ENCODE measurements at regions not wholly inside any gene's neighbourhood (a gene's known extent, or its start where the extent isn't known, plus 50 kb on each side); places are given as distances from the start of the nearest gene placed in this dataset.

DNA sequence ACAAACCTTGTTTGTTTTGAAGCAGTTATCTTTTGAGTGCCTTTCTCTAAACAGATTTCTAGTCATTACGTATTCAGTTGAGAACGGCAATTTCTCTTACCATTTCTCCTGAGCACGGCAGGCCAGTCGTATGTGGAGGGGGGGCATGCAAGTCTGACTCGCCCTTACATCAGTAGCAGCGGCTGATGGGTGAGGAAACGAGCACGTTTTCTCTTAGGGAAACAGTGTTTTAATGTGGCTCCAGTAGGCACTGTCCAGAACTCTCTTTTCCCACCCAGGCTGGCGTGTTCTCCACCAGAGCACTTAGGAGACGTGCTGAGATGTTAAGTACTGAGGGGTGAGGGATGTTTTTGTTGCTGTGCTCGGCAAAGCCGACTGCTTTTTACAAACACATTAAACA is 240.5 kb downstream of the STIM2 start:
- H3K9me3 ChIP-seq = no peaks in the 10 kb centered on the region
- no peaks in the 10 kb centered on the region for H3K4me1 ChIP-seq
- peaks cover 0 to 28% (median 0%) of the 10 kb centered on the region in 4 donors for H3K27me3 ChIP-seq
- TF ChIP-seq, protein P1, sequence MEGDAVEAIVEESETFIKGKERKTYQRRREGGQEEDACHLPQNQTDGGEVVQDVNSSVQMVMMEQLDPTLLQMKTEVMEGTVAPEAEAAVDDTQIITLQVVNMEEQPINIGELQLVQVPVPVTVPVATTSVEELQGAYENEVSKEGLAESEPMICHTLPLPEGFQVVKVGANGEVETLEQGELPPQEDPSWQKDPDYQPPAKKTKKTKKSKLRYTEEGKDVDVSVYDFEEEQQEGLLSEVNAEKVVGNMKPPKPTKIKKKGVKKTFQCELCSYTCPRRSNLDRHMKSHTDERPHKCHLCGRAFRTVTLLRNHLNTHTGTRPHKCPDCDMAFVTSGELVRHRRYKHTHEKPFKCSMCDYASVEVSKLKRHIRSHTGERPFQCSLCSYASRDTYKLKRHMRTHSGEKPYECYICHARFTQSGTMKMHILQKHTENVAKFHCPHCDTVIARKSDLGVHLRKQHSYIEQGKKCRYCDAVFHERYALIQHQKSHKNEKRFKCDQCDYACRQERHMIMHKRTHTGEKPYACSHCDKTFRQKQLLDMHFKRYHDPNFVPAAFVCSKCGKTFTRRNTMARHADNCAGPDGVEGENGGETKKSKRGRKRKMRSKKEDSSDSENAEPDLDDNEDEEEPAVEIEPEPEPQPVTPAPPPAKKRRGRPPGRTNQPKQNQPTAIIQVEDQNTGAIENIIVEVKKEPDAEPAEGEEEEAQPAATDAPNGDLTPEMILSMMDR (IDR thresholded peaks at IDR 0.05) = no peak
- no peak for TF ChIP-seq POLR2A (IDR thresholded peaks at IDR 0.05)
- DNase-seq = no peak
- no peaks in the 10 kb centered on the region for H3K36me3 ChIP-seq
- intact Hi-C loops (cut with DNase I) = no loop called here
- H3K27ac ChIP-seq = no peak overlapping the region
- 55 to 59% methylated on average over 11 to 12 of the region's 12 CpGs for WGBS, 2 donors
- no peak overlapping the region for H3K4me3 ChIP-seq

DNA sequence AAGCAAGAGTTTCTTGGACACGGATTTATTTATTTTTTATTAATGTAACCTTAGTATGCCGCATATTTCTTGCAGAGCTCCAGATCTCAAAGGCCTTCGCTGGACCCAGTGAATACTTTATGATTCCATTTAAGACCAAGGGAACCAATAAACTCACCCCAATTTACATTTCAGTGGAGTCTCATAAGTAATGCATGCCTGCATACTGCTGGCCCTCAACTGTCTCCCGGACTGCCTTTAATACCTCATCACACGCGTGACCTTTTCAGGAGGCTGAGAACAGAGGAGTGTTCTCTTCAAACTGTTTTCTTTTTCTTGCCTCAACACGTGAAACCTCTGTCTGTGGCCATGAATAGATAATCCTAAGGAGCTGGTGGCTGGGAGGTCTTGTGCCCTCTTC is 240.9 kb downstream of the STIM2 start:
- no peak for TF ChIP-seq POLR2A (IDR thresholded peaks at IDR 0.05)
- TF ChIP-seq, protein P1 (IDR thresholded peaks at IDR 0.05) = no peak
- intact Hi-C loops (cut with DNase I) = no loop called here
- no peaks in the 10 kb centered on the region for H3K9me3 ChIP-seq
- H3K27ac ChIP-seq = no peak overlapping the region
- H3K4me3 ChIP-seq = no peak overlapping the region
- peaks cover 0 to 28% (median 0%) of the 10 kb centered on the region in 4 donors for H3K27me3 ChIP-seq
- no peaks in the 10 kb centered on the region for H3K36me3 ChIP-seq
- H3K4me1 ChIP-seq = no peaks in the 10 kb centered on the region
- 70 to 75% methylated on average over 7 of the region's 7 CpGs for WGBS, 2 donors
- DNase-seq = no peak

DNA sequence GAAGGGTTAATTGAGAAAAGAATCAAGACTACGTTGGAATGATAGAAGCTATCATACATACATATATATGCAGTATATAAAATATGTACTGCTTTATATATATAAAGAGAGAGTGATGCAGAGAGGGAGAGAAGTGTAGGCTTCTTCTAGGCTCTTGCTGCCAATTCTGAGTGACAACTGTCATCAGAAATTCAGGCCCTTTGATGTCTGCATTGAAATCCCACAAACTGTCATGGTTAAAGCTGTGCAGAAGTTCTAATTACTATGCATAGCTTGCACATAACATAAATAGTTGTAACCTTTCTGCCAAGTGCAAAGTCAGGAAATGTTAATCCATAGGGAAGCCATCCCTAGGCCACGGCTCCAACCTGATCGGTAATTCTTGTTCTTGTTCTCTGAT is 251.0 kb downstream of the STIM2 start:
- 52 to 61% methylated on average over 3 of the region's 3 CpGs for WGBS, 2 donors
- no peak overlapping the region for H3K27ac ChIP-seq
- no peak overlapping the region for H3K4me3 ChIP-seq
- no peaks in the 10 kb centered on the region for H3K27me3 ChIP-seq
- H3K4me1 ChIP-seq = no peaks in the 10 kb centered on the region
- H3K9me3 ChIP-seq = no peaks in the 10 kb centered on the region
- TF ChIP-seq, protein P1 (IDR thresholded peaks at IDR 0.05) = no peak
- TF ChIP-seq POLR2A (IDR thresholded peaks at IDR 0.05) = no peak
- intact Hi-C loops (cut with DNase I) = no loop called here
- no peak for DNase-seq
- H3K36me3 ChIP-seq = no peaks in the 10 kb centered on the region

DNA sequence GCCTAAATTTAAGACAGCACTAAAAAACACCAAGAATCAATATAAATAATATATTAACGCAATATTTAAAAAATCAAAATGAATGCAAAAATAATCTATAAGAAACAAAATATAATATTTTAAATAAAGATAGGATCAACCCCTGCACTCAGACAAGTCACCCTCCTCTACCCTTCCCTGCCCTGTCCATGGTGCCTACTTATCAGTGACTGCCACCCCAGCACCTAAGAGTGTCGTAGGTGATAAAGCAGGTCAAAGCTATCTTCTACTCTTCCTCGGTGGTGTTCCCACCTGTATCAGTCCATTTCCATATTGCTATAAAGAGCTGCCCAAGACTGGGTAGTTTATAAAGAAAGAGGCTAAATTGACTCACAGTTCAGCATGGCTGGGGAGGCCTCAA is 251.9 kb downstream of the STIM2 start:
- 78 to 81% methylated on average over 3 of the region's 3 CpGs for WGBS, 2 donors
- no peaks in the 10 kb centered on the region for H3K9me3 ChIP-seq

DNA sequence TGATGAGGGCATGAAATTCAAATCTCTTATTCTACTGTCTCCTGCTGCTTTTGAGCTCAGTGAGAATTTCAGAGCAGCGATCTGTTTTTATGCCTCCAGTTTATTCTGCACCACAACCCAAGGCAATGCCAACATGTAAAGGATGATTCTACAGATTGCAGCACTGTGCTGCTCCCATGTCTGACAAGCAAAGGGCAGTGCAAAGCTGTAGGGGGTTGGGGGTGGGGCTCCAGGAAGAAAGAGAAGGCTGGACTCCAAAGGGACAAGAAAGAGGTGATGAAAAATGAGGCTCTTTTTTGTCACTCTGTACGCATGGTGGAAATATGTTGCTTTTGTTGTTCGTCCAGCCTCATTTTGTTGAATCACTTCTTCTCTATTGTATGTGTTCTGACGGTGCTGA is 254.6 kb downstream of the STIM2 start:
- intact Hi-C loops (cut with DNase I) = no loop called here
- Histone ChIP-seq H3K4me1 (no peaks in the 10 kb centered on the region), H3K36me3 (no peaks in the 10 kb centered on the region), H3K27me3 (no peaks in the 10 kb centered on the region), H3K4me3 (no peak overlapping the region), H3K27ac (no peak overlapping the region), H3K9me3 (no peaks in the 10 kb centered on the region)
- no peak for DNase-seq
- 51 to 54% methylated on average over 4 of the region's 4 CpGs for WGBS, 2 donors
- TF ChIP-seq, protein P1 (IDR thresholded peaks at IDR 0.05) = no peak
- no peak for TF ChIP-seq POLR2A (IDR thresholded peaks at IDR 0.05)

More for the DNA sequence above, 251.9 kb downstream of the STIM2 start:
- TF ChIP-seq, protein P1 (IDR thresholded peaks at IDR 0.05) = no peak
- no peak for TF ChIP-seq POLR2A (IDR thresholded peaks at IDR 0.05)
- Histone ChIP-seq H3K4me3 (no peak overlapping the region), H3K27ac (no peak overlapping the region), H3K27me3 (no peaks in the 10 kb centered on the region), H3K36me3 (no peaks in the 10 kb centered on the region), H3K4me1 (no peaks in the 10 kb centered on the region)
- no peak for DNase-seq
- intact Hi-C loops (cut with DNase I) = no loop called here
